B cell (primary cell): ENCODE measurements at regions not wholly inside any gene's neighbourhood (a gene's known extent, or its start where the extent isn't known, plus 50 kb on each side); places are given as distances from the start of the nearest gene placed in this dataset.

ENCODE experiments used
- ATAC-seq: fragments of 200-7000 bp; cut with Tn5 transposase; one replicate; pipeline ENCODE4 v1.10.0; 2021; ENCODE audit warnings: low read depth, mild to moderate bottlenecking, moderate number of reproducible peaks, moderate library complexity
- CTCF ChIA-PET: fragments of 350-600 bp; sonication (Branson Sonifier 250); formaldehyde crosslinking; loops from one replicate; lab custom pipeline; 2021; ENCODE audit warnings: antibody characterized with exemption, inconsistent platforms; lab: Charles Lee
- POLR2A ChIA-PET: fragments of 350-600 bp; sonication (Branson Sonifier 250); formaldehyde crosslinking; loops from one replicate; lab custom pipeline; 2021; ENCODE audit warnings: antibody characterized with exemption; lab: Charles Lee
- DNase-seq: peaks from one replicate; pipeline ENCODE4 v3.0.0; 2013
- H2AFZ ChIP-seq: 2 replicates; pipeline ENCODE4 v1.6.1; 2012; ENCODE audit warnings: mild to moderate bottlenecking, low read depth, low read length; ENCODE audit not compliant: insufficient read depth, poor library complexity, severe bottlenecking
- H3K27ac ChIP-seq, 2 donors: 1 replicate in 1 of 2; 2 replicates in 1 of 2; pipeline ENCODE4 v1.5.1; 2012 to 2013; ENCODE audit warnings: low read length in 2 of 2, mild to moderate bottlenecking in 2 of 2, moderate library complexity in 1 of 2
- H3K27me3 ChIP-seq, 4 experiments: fragments of 200-600 bp in 1 of 4; sonication (generic) in 1 of 4; replicated peaks in 1 of 4; 1 replicate in 2 of 4; 2 replicates in 2 of 4; pipeline versions ENCODE4 v1.6.1 to v1.7.0; 2013 to 2016; ENCODE audit warnings: low read length in 3 of 4, mild to moderate bottlenecking in 2 of 4, mixed read lengths in 1 of 4, moderate library complexity in 1 of 4; ENCODE audit not compliant: insufficient read depth in 4 of 4, control insufficient read depth in 3 of 4; ENCODE audit errors: control extremely low read depth in 1 of 4
- H3K36me3 ChIP-seq, 2 experiments: replicated peaks in 1 of 2; 1 replicate in 1 of 2; 2 replicates in 1 of 2; pipeline versions ENCODE4 v1.6.1 to v1.7.1; 2013; ENCODE audit warnings: low read length in 1 of 2; ENCODE audit not compliant: insufficient read depth in 2 of 2, control insufficient read depth in 1 of 2; ENCODE audit errors: control extremely low read depth in 1 of 2, extremely low read depth in 1 of 2
- H3K4me1 ChIP-seq, 2 donors: fragments of 200-600 bp in 1 of 2; sonication (generic) in 1 of 2; 1 replicate in 1 of 2; 2 replicates in 1 of 2; pipeline versions ENCODE4 v1.5.1 to v1.6.1; 2013 to 2017; ENCODE audit warnings: low read length in 2 of 2; ENCODE audit not compliant: control insufficient read depth in 2 of 2, insufficient read depth in 2 of 2
- H3K4me2 ChIP-seq: replicated peaks from 2 replicates; pipeline ENCODE3; 2012; ENCODE audit warnings: mild to moderate bottlenecking, low read depth, low read length; ENCODE audit not compliant: poor library complexity, severe bottlenecking
- H3K4me3 ChIP-seq, 5 experiments: fragments of 200-600 bp in 1 of 5; sonication (generic) in 1 of 5; 1 replicate in 3 of 5; 2 replicates in 2 of 5; pipeline versions ENCODE4 v1.5.1 to v1.7.0; 2011 to 2016; ENCODE audit warnings: low read length in 4 of 5, mild to moderate bottlenecking in 4 of 5, low read depth in 2 of 5, control low read depth in 1 of 5, moderate library complexity in 1 of 5; ENCODE audit not compliant: insufficient read depth in 1 of 5; ENCODE audit errors: control extremely low read depth in 1 of 5, extremely low read depth in 1 of 5
- H3K79me2 ChIP-seq: fragments of 200-600 bp; sonication (generic); one replicate; pipeline ENCODE4 v1.6.0; 2016; ENCODE audit warnings: low read length; ENCODE audit not compliant: control insufficient read depth, insufficient read depth
- H3K9ac ChIP-seq: fragments of 200-600 bp; sonication (generic); 2 replicates; pipeline ENCODE4 v1.6.1; 2017; ENCODE audit warnings: mild to moderate bottlenecking, low read length, moderate library complexity
- H3K9me3 ChIP-seq, 3 donors: one replicate each; pipeline versions ENCODE4 v1.6.1 to v1.7.1; 2013; ENCODE audit warnings: low read length in 2 of 3; ENCODE audit not compliant: control insufficient read depth in 2 of 3, insufficient read depth in 1 of 3; ENCODE audit errors: control extremely low read depth in 1 of 3
- H4K20me1 ChIP-seq: 2 replicates; pipeline ENCODE4 v1.6.0; 2012; ENCODE audit warnings: mild to moderate bottlenecking, low read length; ENCODE audit not compliant: insufficient read depth, control insufficient read depth, poor library complexity, severe bottlenecking
- H3K27ac Mint-ChIP-seq: one replicate; pipeline ENCODE4 v1.8.0; 2021; ENCODE audit warnings: mixed read lengths
- H3K27me3 Mint-ChIP-seq: one replicate; pipeline ENCODE4 v1.8.0; 2021; ENCODE audit warnings: mixed read lengths
- H3K4me1 Mint-ChIP-seq: one replicate; pipeline ENCODE4 v1.8.0; 2021; ENCODE audit warnings: mixed read lengths
- H3K4me3 Mint-ChIP-seq: one replicate; pipeline ENCODE4 v1.8.0; 2021; ENCODE audit warnings: mixed read lengths
- H3K9me3 Mint-ChIP-seq: one replicate; pipeline ENCODE4 v1.8.0; 2022; ENCODE audit warnings: mixed read lengths; ENCODE audit not compliant: insufficient read depth
- EZH2 ChIP-seq: IDR thresholded peaks from 2 replicates; pipeline ENCODE4 v1.6.1; 2012; ENCODE audit warnings: borderline replicate concordance, low read depth, mild to moderate bottlenecking, moderate library complexity, low read length; ENCODE audit not compliant: insufficient read depth, poor library complexity, severe bottlenecking
- WGBS: methylation state at CpG from one replicate; pipeline ENCODE4 v1.1.5; 2013; ENCODE audit warnings: missing lambda C conversion rate; ENCODE audit not compliant: insufficient coverage; 5-methylcytosine and 5-hydroxymethylcytosine counted together
- intact Hi-C: fragments of 100-400 bp; cut with micrococcal nuclease; formaldehyde crosslinking; loops from one replicate; pipeline ENCODE4 v1.10.0; 2022
- TF ChIP-seq, protein P1 (sequence below): fragments of 200-600 bp; IDR thresholded peaks from one replicate; pipeline ENCODE4 v1.8.0; 2022; ENCODE audit warnings: antibody characterized with exemption, mild to moderate bottlenecking

DNA sequence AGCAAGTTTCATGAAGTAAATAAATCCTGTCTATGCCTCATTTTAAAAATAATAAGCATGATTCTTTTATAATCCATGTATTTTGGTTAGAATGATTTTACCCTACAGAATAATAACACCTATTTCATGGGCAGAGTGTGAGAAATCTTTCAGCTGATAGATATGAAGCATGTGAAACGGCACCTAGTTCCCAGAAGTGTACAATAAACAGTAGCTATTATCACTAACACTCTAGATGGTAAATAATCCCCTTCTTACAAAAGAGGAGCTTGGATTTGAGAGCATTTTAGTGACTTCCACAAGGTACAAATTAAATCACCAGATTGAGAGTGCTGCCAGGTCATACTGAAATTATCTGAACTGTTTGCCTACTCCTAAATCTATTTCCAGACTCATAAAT, 95.3 kb upstream of the NRIP1 start:
- WGBS = no CpG with 5 or more reads among the region's 1 CpG
- no peak overlapping the region for H3K9ac ChIP-seq
- TF ChIP-seq, protein P1, sequence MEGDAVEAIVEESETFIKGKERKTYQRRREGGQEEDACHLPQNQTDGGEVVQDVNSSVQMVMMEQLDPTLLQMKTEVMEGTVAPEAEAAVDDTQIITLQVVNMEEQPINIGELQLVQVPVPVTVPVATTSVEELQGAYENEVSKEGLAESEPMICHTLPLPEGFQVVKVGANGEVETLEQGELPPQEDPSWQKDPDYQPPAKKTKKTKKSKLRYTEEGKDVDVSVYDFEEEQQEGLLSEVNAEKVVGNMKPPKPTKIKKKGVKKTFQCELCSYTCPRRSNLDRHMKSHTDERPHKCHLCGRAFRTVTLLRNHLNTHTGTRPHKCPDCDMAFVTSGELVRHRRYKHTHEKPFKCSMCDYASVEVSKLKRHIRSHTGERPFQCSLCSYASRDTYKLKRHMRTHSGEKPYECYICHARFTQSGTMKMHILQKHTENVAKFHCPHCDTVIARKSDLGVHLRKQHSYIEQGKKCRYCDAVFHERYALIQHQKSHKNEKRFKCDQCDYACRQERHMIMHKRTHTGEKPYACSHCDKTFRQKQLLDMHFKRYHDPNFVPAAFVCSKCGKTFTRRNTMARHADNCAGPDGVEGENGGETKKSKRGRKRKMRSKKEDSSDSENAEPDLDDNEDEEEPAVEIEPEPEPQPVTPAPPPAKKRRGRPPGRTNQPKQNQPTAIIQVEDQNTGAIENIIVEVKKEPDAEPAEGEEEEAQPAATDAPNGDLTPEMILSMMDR = no peak
- no peak for TF ChIP-seq EZH2
- ChIA-PET POLR2A (no interaction called here), CTCF (interaction anchor here (1.2 kb wide), 1 partner anchor 56 kb away, joined by 3 read pairs; no protein-coding TSS in a partner anchor)
- H2AFZ ChIP-seq = no peak overlapping the region
- H3K27ac ChIP-seq = no peak overlapping the region
- ATAC-seq = no peak
- H4K20me1 ChIP-seq = no peaks in the 10 kb centered on the region
- H3K79me2 ChIP-seq = no peaks in the 10 kb centered on the region
- peaks cover 0 to 3% (median 0%) of the 10 kb centered on the region in 3 donors for H3K9me3 ChIP-seq
- no peak for DNase-seq
- H3K27me3 ChIP-seq = peaks cover 0 to 3% (median 0%) of the 10 kb centered on the region in 4 experiments
- Mint-ChIP-seq H3K4me1 (peaks cover 20% of the 10 kb centered on the region), H3K27ac (no peak overlapping the region), H3K4me3 (no peak overlapping the region), H3K9me3 (peaks cover 9% of the 10 kb centered on the region), H3K27me3 (peaks cover 12% of the 10 kb centered on the region)
- H3K4me2 ChIP-seq = peak overlapping the region; percentile 44
- no peak overlapping the region for H3K4me3 ChIP-seq
- H3K36me3 ChIP-seq = no peaks in the 10 kb centered on the region
- peaks cover 16 to 21% of the 10 kb centered on the region in 2 donors for H3K4me1 ChIP-seq
- intact Hi-C loops = no loop called here

DNA sequence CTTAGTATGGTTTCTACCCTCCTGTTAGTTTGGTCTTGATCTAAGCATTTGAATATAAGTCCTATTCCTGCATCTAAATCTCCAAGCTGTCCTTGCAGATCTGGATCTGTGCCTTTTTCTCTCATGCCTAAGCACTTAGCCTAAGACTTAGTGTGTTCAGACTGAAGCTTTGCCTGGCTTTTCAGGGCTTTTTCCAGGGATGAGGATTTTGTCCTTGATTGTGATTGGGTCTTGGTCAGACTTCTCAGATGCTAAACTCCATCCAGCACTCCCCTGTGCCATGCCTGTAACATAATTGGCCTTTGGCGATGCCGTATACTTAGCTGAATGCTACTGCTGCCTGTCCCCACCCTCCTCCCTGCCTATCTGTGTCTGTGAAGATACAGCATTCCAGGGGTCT, 98.1 kb upstream of the NRIP1 start:
- peaks cover 2% of the 10 kb centered on the region for H3K9me3 Mint-ChIP-seq
- intact Hi-C loops = no loop called here
- no peaks in the 10 kb centered on the region for H4K20me1 ChIP-seq
- ChIA-PET POLR2A (no interaction called here), CTCF (no interaction called here)
- no peak overlapping the region for H3K4me2 ChIP-seq
- TF ChIP-seq, protein P1 = no peak
- TF ChIP-seq EZH2 = no peak
- H3K4me1 Mint-ChIP-seq = peaks cover 20% of the 10 kb centered on the region
- DNase-seq (no peak), ATAC-seq (no peak)
- no peak overlapping the region for H3K4me3 ChIP-seq
- peaks cover 16 to 21% of the 10 kb centered on the region in 2 donors for H3K4me1 ChIP-seq
- peaks cover 0 to 3% (median 0%) of the 10 kb centered on the region in 4 experiments for H3K27me3 ChIP-seq
- H3K9ac ChIP-seq = no peak overlapping the region
- H3K27me3 Mint-ChIP-seq = peaks cover 15% of the 10 kb centered on the region
- H3K79me2 ChIP-seq = no peaks in the 10 kb centered on the region
- no peak overlapping the region for H3K27ac ChIP-seq
- H3K27ac Mint-ChIP-seq = no peak overlapping the region
- H3K36me3 ChIP-seq = no peaks in the 10 kb centered on the region
- H2AFZ ChIP-seq = no peak overlapping the region
- no CpG with 5 or more reads among the region's 2 CpGs for WGBS
- peaks cover 0 to 1% (median 0%) of the 10 kb centered on the region in 3 donors for H3K9me3 ChIP-seq
- no peak overlapping the region for H3K4me3 Mint-ChIP-seq
